ENCODE measurements at regions not wholly inside any gene's neighbourhood (a gene's known extent, or its start where the extent isn't known, plus 50 kb on each side); places are given as distances from the start of the nearest gene placed in this dataset.
"Not testable (repeated sequence)": the region's sequence is repeated elsewhere in the genome, so short reads cannot be mapped to it uniquely, and the experiment has no call there.

GRCh38 chr2:236769981-236770671, 200.5 kb downstream of the ACKR3 start:
- no peak for DNase-seq (ENCODE audit: low read depth in 2 of 2)

GRCh38 chr2:236772220-236772837, 202.7 kb downstream of the ACKR3 start:
- DNase-seq (ENCODE audit: low read depth in 2 of 2) = no peak

- no peak for DNase-seq (ENCODE audit: low read depth in 2 of 2)
Measured at GRCh38 chr2:236773206-236773605, 203.6 kb downstream of the ACKR3 start.

DNA sequence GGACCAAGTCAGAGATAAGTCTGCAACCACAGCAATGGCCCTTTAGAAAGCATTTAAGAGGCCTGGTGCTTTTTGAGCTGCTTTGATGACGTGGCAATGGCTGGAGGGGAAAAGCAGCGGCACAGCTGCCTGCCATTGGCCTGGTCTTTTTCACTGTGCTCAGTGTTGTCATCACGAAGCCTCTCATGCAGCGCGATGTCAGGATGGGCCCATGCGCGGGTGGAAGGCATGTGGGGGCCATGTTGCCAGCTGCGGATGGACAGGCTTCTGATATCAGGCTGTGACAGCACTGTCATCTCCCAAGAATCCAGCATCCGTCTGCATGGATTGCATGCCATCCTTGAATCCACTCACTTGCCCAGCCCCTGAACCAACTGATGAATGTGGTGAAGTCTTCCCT, 204.5 kb downstream of the ACKR3 start:
- no peak for DNase-seq (ENCODE audit: low read depth in 2 of 2)

DNA sequence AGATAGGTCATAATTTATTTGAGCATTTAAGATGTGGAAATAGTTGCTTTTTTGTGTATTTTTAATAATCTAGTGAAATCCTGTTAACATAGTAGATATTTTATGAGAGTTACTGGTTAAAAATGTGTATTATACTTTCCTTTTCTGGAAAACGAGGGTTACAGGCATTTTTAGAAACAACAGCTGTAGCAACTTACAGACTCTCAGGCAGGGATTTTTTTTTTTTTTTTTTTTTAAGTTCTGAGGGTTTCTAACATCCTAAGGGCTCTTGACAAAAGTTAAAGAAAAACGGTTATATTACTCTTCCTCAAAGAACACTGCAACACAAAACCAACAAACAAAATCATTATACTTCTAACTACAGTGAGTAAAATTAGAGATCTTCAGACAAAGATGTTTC, 205.9 kb downstream of the ACKR3 start:
- no peak for DNase-seq (ENCODE audit: low read depth in 2 of 2)

DNA sequence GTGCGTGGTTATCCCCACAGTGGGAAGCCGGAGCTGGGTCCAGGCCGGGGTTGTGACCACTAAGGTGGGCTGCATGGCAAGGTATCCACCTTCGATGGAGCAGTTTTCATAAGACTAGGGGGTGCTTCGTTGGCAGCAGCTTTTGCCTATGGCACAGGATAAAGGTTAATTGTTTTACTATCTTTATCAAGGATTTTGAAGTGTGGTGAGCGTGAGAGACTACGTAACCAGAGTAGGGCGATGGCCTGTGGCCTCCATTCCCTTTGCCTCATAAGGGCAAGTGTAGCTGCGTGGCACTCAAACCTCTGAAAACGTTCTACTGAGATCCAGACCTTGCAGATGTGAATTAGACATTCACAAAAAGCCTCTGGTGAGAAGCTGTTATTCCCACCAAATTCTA, 206.6 kb downstream of the ACKR3 start:
- DNase-seq (ENCODE audit: low read depth in 2 of 2) = no peak

- DNase-seq (ENCODE audit: low read depth in 2 of 2) = no peak
Measured at GRCh38 chr2:236776695-236777251, 207.1 kb downstream of the ACKR3 start.

- no peak for DNase-seq (ENCODE audit: low read depth in 2 of 2)
Measured at GRCh38 chr2:236777408-236777807, 207.8 kb downstream of the ACKR3 start.

DNA sequence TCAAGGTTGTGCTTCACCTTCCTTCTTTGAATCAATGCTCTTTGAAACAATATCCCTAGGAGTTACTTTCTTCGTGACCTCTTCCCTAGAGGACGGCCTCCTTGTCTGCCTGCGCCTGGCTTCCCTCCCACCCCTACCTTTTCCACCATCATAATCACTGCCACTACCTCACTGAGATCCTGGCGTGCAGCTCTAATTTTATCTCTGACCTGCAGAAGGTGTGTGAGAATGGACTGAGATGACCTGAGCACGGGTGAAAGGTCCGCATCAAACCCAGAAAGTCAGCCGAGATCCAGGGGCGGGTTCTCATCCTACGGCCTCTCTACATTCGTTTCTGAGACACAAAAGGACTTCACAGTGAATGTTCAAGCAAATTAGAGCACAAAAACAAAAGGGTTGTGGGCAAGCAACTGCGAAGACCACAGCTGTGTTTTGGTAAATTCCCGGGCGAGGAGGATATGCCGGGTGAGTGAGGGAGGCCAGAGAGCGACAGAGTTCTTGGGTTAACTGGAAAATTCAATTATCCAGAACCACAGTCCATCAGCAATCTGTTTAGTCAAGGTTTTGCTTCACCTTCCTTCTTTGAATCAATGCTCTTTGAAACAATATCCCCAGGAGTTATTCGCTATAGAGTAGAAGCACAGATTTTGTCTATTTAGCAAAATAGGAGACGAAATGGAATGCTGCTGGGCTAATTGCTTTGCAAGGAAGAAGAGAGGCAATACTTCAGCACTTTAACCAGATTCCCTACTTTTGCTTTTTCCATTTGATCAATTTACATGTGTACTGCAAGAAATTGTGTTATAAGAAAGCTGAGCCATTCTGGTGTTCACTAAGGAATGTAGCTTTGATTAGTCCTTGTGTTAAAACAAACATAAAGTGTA, 212.6 kb downstream of the ACKR3 start:
- DNase-seq (ENCODE audit: low read depth in 2 of 2) = no peak

- DNase-seq (ENCODE audit: low read depth in 2 of 2) = no peak
Measured at GRCh38 chr2:236782938-236783337, 213.3 kb downstream of the ACKR3 start.

DNA sequence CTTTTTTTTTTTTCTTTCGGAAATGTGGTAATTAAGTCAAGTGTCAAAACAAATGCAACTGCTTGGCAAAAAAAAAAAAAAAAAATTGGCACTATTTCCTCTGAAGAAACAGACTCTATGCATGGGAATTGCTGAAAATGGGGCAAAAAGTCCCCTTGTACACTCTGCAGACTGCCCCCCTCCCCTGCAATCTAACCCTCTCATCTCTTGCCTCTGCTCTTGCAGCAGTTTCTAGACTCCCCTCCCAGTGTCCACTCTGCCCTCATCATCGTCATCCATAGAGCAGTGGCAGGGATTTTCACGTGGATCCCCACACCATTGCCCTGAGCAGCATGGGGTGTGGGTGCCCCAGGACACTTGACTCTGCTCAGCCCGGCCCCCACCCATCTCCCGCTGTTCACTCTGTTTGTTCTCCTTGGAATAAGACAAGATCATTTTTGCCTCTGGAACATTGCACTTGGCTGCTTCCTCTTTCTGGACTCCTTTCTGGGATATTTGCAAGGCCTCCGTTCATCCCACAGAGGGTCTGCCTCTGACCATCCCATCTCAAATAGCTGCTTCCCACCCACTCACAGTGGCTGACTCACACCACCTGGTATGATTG, 213.9 kb downstream of the ACKR3 start:
- no peak for DNase-seq (ENCODE audit: low read depth in 2 of 2)

GRCh38 chr2:236785611-236786057, 216.0 kb downstream of the ACKR3 start:
- DNase-seq (ENCODE audit: low read depth in 2 of 2) = no peak

GRCh38 chr2:236786751-236787150, 217.1 kb downstream of the ACKR3 start:
- DNase-seq (ENCODE audit: low read depth in 2 of 2) = no peak

- DNase-seq (ENCODE audit: low read depth in 2 of 2) = not testable (repeated sequence)
Measured at GRCh38 chr2:236787376-236787775, 217.8 kb downstream of the ACKR3 start.

GRCh38 chr2:236787885-236788284, 218.3 kb downstream of the ACKR3 start:
- no peak for DNase-seq (ENCODE audit: low read depth in 2 of 2)

GRCh38 chr2:236790963-236791362, 221.3 kb downstream of the ACKR3 start:
- DNase-seq (ENCODE audit: low read depth in 2 of 2) = no peak

GRCh38 chr2:236793023-236794011, 223.7 kb downstream of the ACKR3 start:
- no peak for DNase-seq (ENCODE audit: low read depth in 2 of 2)

DNA sequence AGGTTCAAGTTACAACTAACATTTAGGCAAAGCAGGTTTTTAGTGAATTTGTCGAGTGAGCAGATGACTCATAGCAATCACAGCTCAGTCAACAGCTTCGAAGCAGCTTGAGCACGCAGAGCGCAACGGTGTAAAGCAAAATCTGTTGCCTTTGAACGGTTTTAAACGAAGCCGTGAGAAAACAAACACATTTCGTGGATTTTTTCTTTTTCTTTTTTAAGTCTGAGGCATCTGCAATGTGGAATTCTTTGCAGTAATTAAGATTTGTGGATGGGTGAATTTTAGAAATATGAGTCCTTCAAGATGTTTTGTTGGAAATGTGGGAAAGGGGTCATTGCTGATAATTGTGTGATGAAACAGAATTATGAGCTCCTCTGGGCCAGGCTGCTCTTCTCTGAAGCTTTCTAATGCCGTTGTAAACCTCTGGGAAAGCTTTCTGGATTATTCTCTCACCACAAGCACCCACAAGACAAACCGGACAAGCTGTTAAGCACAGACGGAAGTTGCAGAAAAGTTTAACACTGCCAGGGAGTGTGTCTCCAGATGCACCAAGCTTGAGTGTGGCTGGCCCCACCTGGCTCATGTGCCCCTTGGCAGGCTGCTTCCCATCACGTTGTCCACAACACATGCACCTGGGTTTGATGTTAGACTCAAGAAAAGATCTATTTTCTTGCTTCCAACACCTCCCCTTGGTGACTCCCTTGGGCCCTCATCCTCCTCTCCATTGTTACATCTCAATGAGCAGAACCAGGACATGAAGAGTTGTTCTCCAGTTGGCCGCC, 224.7 kb downstream of the ACKR3 start:
- no peak for DNase-seq (ENCODE audit: low read depth in 2 of 2)

DNA sequence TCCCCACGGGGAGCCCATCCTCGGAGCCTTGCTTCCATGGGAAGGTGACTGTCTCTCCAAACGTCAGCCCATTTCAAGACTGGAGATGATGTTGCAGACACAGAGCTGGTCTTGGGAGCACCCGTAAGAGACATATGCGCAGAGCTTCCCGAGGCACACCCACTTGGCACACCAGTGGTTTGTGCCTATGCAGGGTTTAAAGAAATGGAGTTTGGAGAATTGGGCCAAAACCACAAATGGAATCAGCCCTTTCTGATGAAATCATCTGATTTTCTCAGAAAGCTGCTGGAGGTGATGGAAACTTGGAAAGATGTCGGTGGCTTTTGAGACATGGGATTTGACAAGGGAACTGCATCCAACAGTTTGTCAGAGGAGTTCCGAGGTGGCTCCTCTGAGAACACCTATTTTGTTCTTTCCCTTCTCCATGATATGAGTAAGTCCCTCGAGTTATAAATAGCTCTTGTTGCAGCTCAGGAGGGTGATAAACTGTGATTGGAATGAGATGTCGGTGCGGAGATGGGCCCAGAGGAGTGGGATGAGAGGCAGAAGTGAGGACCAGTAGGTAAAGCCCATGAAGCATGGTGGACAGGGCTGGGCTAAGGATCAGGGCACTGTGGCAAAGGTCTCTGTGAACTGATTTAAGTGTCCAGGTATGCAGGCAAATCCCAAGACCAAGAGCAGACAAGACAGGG, 225.7 kb downstream of the ACKR3 start:
- DNase-seq (ENCODE audit: low read depth in 2 of 2) = no peak

All from stimulated activated CD4-positive, alpha-beta T cell treated with anti-CD3 and anti-CD28 coated beads, Interleukin-15, amount 100 ng/mL, for 48 hours (primary cell).